Naive thymus-derived CD8-positive, alpha-beta T cell (primary cell): ENCODE measurements at regions not wholly inside any gene's neighbourhood (a gene's known extent, or its start where the extent isn't known, plus 50 kb on each side); places are given as distances from the start of the nearest gene placed in this dataset.

Experiments
- ATAC-seq, 2 donors: fragments of 150-1000 bp; cut with Tn5 transposase in 1 of 2; sonication (Bioruptor Pico), chemical (Tn5 transposase) in 1 of 2; 1 replicate in 1 of 2; 2 replicates in 1 of 2; pipeline ENCODE4 v1.10.0; 2021; ENCODE audit warnings: mild to moderate bottlenecking in 2 of 2, moderate library complexity in 2 of 2
- POLR2A ChIA-PET: fragments of 350-600 bp; sonication (Branson Sonifier 250); formaldehyde crosslinking; loops from one replicate; lab custom pipeline; 2021; ENCODE audit warnings: antibody characterized with exemption; lab: Charles Lee
- DNase-seq, 10 donors: peaks; one replicate each; pipeline versions ENCODE4 v3.0.0 to v3.0.0-alpha.2; 2020 to 2022
- H3K27ac Mint-ChIP-seq, 10 donors: one replicate each; pipeline ENCODE4 v1.8.0; 2020 to 2022; ENCODE audit warnings: mild to moderate bottlenecking in 10 of 10, mixed read lengths in 10 of 10, moderate library complexity in 4 of 10, inconsistent platforms in 1 of 10
- H3K27me3 Mint-ChIP-seq, 5 donors: one replicate each; pipeline ENCODE4 v1.8.0; 2021 to 2022; ENCODE audit warnings: mixed read lengths in 5 of 5
- H3K36me3 Mint-ChIP-seq, 3 donors: one replicate each; pipeline ENCODE4 v1.8.0; 2020 to 2022; ENCODE audit warnings: mixed read lengths in 3 of 3, mild to moderate bottlenecking in 2 of 3, inconsistent platforms in 1 of 3
- H3K4me1 Mint-ChIP-seq, 4 donors: one replicate each; pipeline ENCODE4 v1.8.0; 2021 to 2022; ENCODE audit warnings: mixed read lengths in 4 of 4
- H3K4me3 Mint-ChIP-seq, 10 donors: one replicate each; pipeline ENCODE4 v1.8.0; 2020 to 2022; ENCODE audit warnings: mild to moderate bottlenecking in 10 of 10, mixed read lengths in 10 of 10, moderate library complexity in 6 of 10, inconsistent platforms in 1 of 10
- H3K9me3 Mint-ChIP-seq, 9 donors: one replicate each; pipeline ENCODE4 v1.8.0; 2020 to 2022; ENCODE audit warnings: mixed read lengths in 9 of 9, mild to moderate bottlenecking in 3 of 9, inconsistent platforms in 1 of 9, moderate library complexity in 1 of 9

DNA sequence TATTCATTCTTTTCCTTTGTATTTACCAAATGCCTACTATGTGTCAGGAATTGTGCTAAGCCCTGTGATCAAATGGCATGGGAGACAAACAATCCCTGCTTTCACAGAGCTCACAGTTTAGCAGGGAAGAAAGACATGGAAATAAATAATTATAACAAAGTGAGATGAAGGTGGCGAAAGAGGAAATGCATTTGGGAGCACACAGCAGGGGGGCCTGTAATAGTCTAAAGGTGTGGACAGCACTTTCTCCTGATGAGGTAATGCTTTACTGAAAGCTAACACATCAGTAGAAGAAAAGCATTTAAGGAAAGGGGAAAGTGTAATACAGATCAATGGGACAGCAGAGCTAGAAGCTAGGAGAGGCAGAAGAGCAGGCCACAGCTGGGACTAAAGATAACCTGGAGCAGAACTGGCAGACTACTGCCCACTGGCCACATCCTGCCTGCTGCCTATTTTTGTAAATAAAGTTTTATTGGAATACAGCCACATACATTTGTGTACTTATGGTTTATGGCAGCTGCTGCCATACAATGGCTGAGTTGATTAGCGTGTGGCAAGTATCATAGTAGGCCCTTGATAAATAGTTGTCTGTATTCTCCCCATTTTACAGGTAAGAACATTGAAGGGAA lies 67.1 kb upstream of the TAPT1 start:
- DNase-seq, result no peak

DNA sequence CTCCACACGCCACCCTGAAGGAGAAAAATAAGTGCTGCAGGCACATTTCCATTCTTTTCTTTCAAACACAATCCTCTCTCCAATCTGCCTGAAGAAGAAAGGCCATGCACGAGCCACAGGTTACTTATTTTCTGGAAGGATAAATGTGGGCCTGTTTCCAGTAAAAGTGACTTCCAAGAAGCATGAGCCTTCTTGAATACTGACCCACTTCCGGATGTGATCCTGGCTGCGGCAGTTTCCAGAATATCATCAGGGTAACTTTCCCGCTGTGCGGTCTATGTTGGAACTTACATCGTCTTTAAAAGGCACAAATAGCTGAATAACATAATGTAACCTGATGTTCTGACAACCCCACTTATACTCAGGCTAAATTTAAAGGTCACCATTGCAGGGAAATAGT lies 66.3 kb upstream of the TAPT1 start:
- no peak overlapping the region for H3K4me3 Mint-ChIP-seq
- POLR2A ChIA-PET, result no interaction called here
- H3K27ac Mint-ChIP-seq, result no peak overlapping the region
- ATAC-seq (no peak), DNase-seq (no peak)
- peaks cover 0 to 5% (median 0%) of the 10 kb centered on the region in 9 donors for H3K9me3 Mint-ChIP-seq
- peaks cover 0 to 5% (median 1%) of the 10 kb centered on the region in 3 donors for H3K36me3 Mint-ChIP-seq
- H3K4me1 Mint-ChIP-seq, result peaks cover 2 to 6% (median 4%) of the 10 kb centered on the region in 4 donors
- H3K27me3 Mint-ChIP-seq, result peaks cover 4 to 41% (median 24%) of the 10 kb centered on the region in 5 donors

More for the DNA sequence above, 67.1 kb upstream of the TAPT1 start:
- H3K9me3 Mint-ChIP-seq, result peaks cover 0 to 7% (median 0%) of the 10 kb centered on the region in 9 donors
- H3K27me3 Mint-ChIP-seq, result peaks cover 0 to 43% (median 22%) of the 10 kb centered on the region in 5 donors
- no peak overlapping the region for H3K4me3 Mint-ChIP-seq
- POLR2A ChIA-PET, result no interaction called here
- peaks cover 0 to 6% (median 1%) of the 10 kb centered on the region in 3 donors for H3K36me3 Mint-ChIP-seq
- H3K4me1 Mint-ChIP-seq, result peaks cover 2 to 6% (median 4%) of the 10 kb centered on the region in 4 donors
- no peak overlapping the region for H3K27ac Mint-ChIP-seq
- ATAC-seq, result no peak

DNA sequence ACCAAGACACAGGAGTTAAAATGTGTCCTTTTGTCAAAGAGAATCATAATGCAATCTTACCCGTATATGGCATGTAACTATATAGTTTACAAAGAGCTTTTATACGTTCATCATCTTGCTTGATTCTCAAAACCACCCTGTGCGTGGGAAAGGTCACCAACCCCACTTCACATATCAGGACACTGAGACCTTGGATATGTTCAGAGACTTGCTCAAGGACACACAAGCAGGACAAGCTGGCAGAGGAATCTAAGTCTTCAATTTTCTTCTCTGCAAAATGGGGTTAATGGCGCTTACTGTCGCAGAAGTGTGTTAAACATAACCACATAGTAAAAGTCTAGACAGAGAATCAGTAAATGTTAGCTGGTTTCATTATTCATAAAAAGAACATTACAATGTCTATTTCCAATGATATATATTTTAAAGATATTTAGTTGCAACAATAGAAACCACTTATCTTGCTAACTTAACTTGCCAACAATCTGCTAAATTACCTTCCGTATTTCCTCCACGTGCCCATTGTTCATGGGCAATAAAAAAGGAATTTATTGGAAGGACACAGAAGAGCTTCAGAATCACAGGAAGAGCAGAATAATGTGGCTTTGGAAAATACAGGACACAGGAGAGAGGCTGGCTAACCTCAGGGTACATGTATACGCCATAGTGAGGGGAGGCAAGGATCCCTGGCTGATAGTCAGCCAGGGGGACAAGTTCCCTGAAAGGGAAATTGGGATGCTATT lies 64.6 kb upstream of the TAPT1 start:
- Mint-ChIP-seq H3K4me3 (no peak overlapping the region), H3K4me1 (peaks cover 2 to 6% (median 4%) of the 10 kb centered on the region in 4 donors), H3K36me3 (peaks cover 0 to 1% (median 0%) of the 10 kb centered on the region in 3 donors), H3K27ac (no peak overlapping the region), H3K27me3 (peaks cover 7 to 30% (median 17%) of the 10 kb centered on the region in 5 donors), H3K9me3 (no peaks in the 10 kb centered on the region)
- POLR2A ChIA-PET, result interaction anchor here (0.7 kb wide), 1 partner anchor 22 kb away, joined by 5 read pairs; no protein-coding TSS in a partner anchor
- ATAC-seq, result no peak
- no peak for DNase-seq

DNA sequence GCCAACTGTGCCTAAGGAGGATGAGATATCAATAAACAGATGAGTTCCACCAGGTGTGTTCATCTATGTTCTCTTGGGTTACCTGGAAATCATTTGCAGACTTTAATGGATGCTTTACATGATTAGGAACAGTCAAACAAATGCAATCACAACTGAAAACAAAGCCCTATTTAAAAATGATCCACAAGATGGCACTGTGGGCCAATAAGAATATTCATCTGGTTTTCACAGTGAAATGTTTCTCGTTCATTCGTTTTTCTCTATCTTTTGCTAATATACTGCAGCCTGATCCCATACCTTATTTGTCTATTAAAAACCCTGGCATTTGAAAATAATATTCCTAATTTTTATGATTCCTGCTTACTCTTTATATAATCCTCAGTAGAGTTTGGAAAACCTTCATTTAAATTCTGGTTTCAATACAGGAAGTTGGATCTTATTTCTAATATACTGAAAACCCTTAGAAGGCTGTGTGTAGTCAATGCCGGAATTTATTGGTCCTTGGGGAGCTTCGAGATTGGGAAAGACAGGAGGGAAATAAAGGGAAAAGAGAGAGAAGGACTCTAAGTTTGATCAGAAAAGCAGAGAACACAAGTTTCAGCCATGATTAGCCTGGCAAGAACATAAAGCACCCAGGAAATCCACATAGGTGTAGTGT lies 63.8 kb upstream of the TAPT1 start:
- POLR2A ChIA-PET, result interaction anchor here (0.6 kb wide), 1 partner anchor 9 kb away, joined by 3 read pairs; no protein-coding TSS in a partner anchor
- peaks cover 2 to 6% (median 4%) of the 10 kb centered on the region in 4 donors for H3K4me1 Mint-ChIP-seq
- H3K9me3 Mint-ChIP-seq, result peaks cover 0 to 5% (median 2%) of the 10 kb centered on the region in 9 donors
- ATAC-seq, result no peak
- peak in 3 of 10 donors; percentile 17 to 20 (median 19) for DNase-seq
- no peak overlapping the region for H3K27ac Mint-ChIP-seq
- H3K4me3 Mint-ChIP-seq, result peak overlapping the region in 3 of 10 donors; percentile 7 to 44 (median 16)
- peaks cover 7 to 35% (median 17%) of the 10 kb centered on the region in 5 donors for H3K27me3 Mint-ChIP-seq
- H3K36me3 Mint-ChIP-seq, result peaks cover 0 to 1% (median 0%) of the 10 kb centered on the region in 3 donors

- no peak for ATAC-seq
- Mint-ChIP-seq H3K4me3 (no peak overlapping the region), H3K4me1 (no peaks in the 10 kb centered on the region), H3K36me3 (peaks cover 0 to 23% (median 14%) of the 10 kb centered on the region in 3 donors), H3K9me3 (peaks cover 0 to 33% (median 20%) of the 10 kb centered on the region in 9 donors), H3K27me3 (peaks cover 9 to 27% (median 23%) of the 10 kb centered on the region in 5 donors), H3K27ac (no peak overlapping the region)
- DNase-seq, result no peak
- POLR2A ChIA-PET, result no interaction called here
Measured at GRCh38 chr4:16284050-16284449, 57.8 kb upstream of the TAPT1 start.

DNA sequence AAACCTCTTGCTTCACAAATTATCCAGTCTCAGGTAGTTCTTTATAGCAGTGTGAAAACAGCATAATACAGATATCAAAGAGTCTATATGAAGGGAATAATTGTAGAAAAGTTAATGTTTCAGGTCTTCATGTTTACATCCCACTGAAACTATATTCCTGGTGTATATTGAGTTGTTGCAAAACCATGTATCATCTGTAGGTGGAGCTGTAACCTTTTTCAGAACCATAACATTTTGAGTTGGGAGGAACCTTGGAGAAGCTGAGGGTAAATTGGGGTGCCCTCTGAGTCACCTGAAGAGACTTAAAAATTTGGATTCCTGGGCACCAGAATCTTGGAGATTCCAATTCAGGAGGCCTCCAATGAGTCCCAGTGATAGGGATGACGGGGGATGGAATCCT lies 51.9 kb upstream of the TAPT1 start:
- H3K36me3 Mint-ChIP-seq, result peaks cover 2 to 19% (median 13%) of the 10 kb centered on the region in 3 donors
- H3K27me3 Mint-ChIP-seq, result peaks cover 2 to 36% (median 22%) of the 10 kb centered on the region in 5 donors
- no peak for DNase-seq
- H3K27ac Mint-ChIP-seq, result no peak overlapping the region
- POLR2A ChIA-PET, result no interaction called here
- no peak overlapping the region for H3K4me3 Mint-ChIP-seq
- ATAC-seq, result no peak
- peaks cover 0 to 39% (median 7%) of the 10 kb centered on the region in 9 donors for H3K9me3 Mint-ChIP-seq
- H3K4me1 Mint-ChIP-seq, result no peaks in the 10 kb centered on the region
